ENCODE measurements at regions not wholly inside any gene's neighbourhood (a gene's known extent, or its start where the extent isn't known, plus 50 kb on each side); places are given as distances from the start of the nearest gene placed in this dataset.
"Not testable (repeated sequence)": the region's sequence is repeated elsewhere in the genome, so short reads cannot be mapped to it uniquely, and the experiment has no call there.

GRCh38 chr1:93773049-93773838 is 91.6 kb upstream of the BCAR3 start:
- DNase-seq (ENCODE audit: low read depth) = no peak

- no peak for DNase-seq (ENCODE audit: low read depth)
Observed at GRCh38 chr1:93771843-93772242, 90.2 kb upstream of the BCAR3 start.

- DNase-seq (ENCODE audit: low read depth) = no peak
Observed at GRCh38 chr1:93770640-93771039, 89.0 kb upstream of the BCAR3 start.

GRCh38 chr1:93769777-93770176 is 88.1 kb upstream of the BCAR3 start:
- no peak for DNase-seq (ENCODE audit: low read depth)

GRCh38 chr1:93768380-93768863 is 86.8 kb upstream of the BCAR3 start:
- DNase-seq (ENCODE audit: low read depth) = no peak

GRCh38 chr1:93766451-93766850 is 84.8 kb upstream of the BCAR3 start:
- DNase-seq (ENCODE audit: low read depth) = no peak

- no peak for DNase-seq (ENCODE audit: low read depth)
Observed at GRCh38 chr1:93765099-93765498, 83.5 kb upstream of the BCAR3 start.

GRCh38 chr1:93764366-93764750 is 82.7 kb upstream of the BCAR3 start:
- DNase-seq (ENCODE audit: low read depth) = no peak

GRCh38 chr1:93763704-93764365 is 82.2 kb upstream of the BCAR3 start:
- DNase-seq (ENCODE audit: low read depth) = no peak

- no peak for DNase-seq (ENCODE audit: low read depth)
Observed at GRCh38 chr1:93758842-93759515, 77.3 kb upstream of the BCAR3 start.

GRCh38 chr1:93757256-93758036 is 75.8 kb upstream of the BCAR3 start:
- DNase-seq (ENCODE audit: low read depth) = no peak

- no peak for DNase-seq (ENCODE audit: low read depth)
Observed at GRCh38 chr1:93756657-93757056, 75.0 kb upstream of the BCAR3 start.

GRCh38 chr1:93755251-93755715 is 73.6 kb upstream of the BCAR3 start:
- not testable (repeated sequence) for DNase-seq (ENCODE audit: low read depth)

GRCh38 chr1:93753791-93754763 is 72.4 kb upstream of the BCAR3 start:
- DNase-seq (ENCODE audit: low read depth) = no peak

GRCh38 chr1:93751377-93752250 is 70.0 kb upstream of the BCAR3 start:
- DNase-seq (ENCODE audit: low read depth) = no peak

- DNase-seq (ENCODE audit: low read depth) = no peak
Observed at GRCh38 chr1:93750955-93751354, 69.3 kb upstream of the BCAR3 start.

GRCh38 chr1:93749894-93750301 is 68.3 kb upstream of the BCAR3 start:
- DNase-seq (ENCODE audit: low read depth) = no peak

- no peak for DNase-seq (ENCODE audit: low read depth)
Observed at GRCh38 chr1:93749487-93749886, 67.8 kb upstream of the BCAR3 start.

GRCh38 chr1:93746021-93746812 is 64.6 kb upstream of the BCAR3 start:
- no peak for DNase-seq (ENCODE audit: low read depth)
